Stimulated activated naive B cell treated with anti-CD40 and anti-IgM and Interleukin-4, amounts not matched to agents 10 μg/mL and 1 μg/mL and 100 μg/mL, for 72 hours (primary cell): ENCODE measurements at regions not wholly inside any gene's neighbourhood (a gene's known extent, or its start where the extent isn't known, plus 50 kb on each side); places are given as distances from the start of the nearest gene placed in this dataset.
"Not testable (repeated sequence)": the region's sequence is repeated elsewhere in the genome, so short reads cannot be mapped to it uniquely, and the experiment has no call there.

ENCODE experiments used
- ATAC-seq, 2 donors: fragments of 150-1000 bp; cut with Tn5 transposase; replicated peaks; 2 replicates each; pipeline ENCODE4 v1.10.0; 2021; ENCODE audit warnings: moderate library complexity in 1 of 2
- DNase-seq: peaks from one replicate; pipeline ENCODE4 v3.0.0; 2021
- H3K27ac Mint-ChIP-seq: one replicate; pipeline ENCODE4 v1.8.0; 2022; ENCODE audit warnings: mild to moderate bottlenecking, mixed read lengths
- H3K27me3 Mint-ChIP-seq, 2 donors: one replicate each; pipeline ENCODE4 v1.8.0; 2022; ENCODE audit warnings: mixed read lengths in 2 of 2
- H3K36me3 Mint-ChIP-seq, 2 donors: one replicate each; pipeline ENCODE4 v1.8.0; 2022; ENCODE audit warnings: mixed read lengths in 2 of 2, mild to moderate bottlenecking in 1 of 2
- H3K4me1 Mint-ChIP-seq, 2 donors: one replicate each; pipeline ENCODE4 v1.8.0; 2022; ENCODE audit warnings: mixed read lengths in 2 of 2, mild to moderate bottlenecking in 1 of 2
- H3K4me3 Mint-ChIP-seq, 2 donors: one replicate each; pipeline ENCODE4 v1.8.0; 2022; ENCODE audit warnings: mild to moderate bottlenecking in 2 of 2, mixed read lengths in 2 of 2, moderate library complexity in 1 of 2
- H3K9me3 Mint-ChIP-seq, 2 donors: one replicate each; pipeline ENCODE4 v1.8.0; 2022; ENCODE audit warnings: mixed read lengths in 2 of 2, mild to moderate bottlenecking in 1 of 2

- H3K4me1 Mint-ChIP-seq = no peaks in the 10 kb centered on the region
- DNase-seq (no peak), ATAC-seq (no peak)
- H3K36me3 Mint-ChIP-seq = no peaks in the 10 kb centered on the region
- H3K4me3 Mint-ChIP-seq = no peak overlapping the region
- no peak overlapping the region for H3K27ac Mint-ChIP-seq
- H3K27me3 Mint-ChIP-seq = no peaks in the 10 kb centered on the region
- H3K9me3 Mint-ChIP-seq = peaks cover 0 to 2% of the 10 kb centered on the region in 2 donors
Observed at GRCh38 chr4:23991444-23991843, 101.6 kb upstream of the PPARGC1A start.

- no peak for ATAC-seq
Observed at GRCh38 chr4:23986270-23986669, 96.4 kb upstream of the PPARGC1A start.

GRCh38 chr4:23981328-23981727 is 91.5 kb upstream of the PPARGC1A start:
- H3K4me1 Mint-ChIP-seq = no peaks in the 10 kb centered on the region
- peaks cover 0 to 2% of the 10 kb centered on the region in 2 donors for H3K9me3 Mint-ChIP-seq
- H3K27ac Mint-ChIP-seq = no peak overlapping the region
- no peak overlapping the region for H3K4me3 Mint-ChIP-seq
- H3K27me3 Mint-ChIP-seq = no peaks in the 10 kb centered on the region
- no peak for ATAC-seq
- no peak for DNase-seq
- no peaks in the 10 kb centered on the region for H3K36me3 Mint-ChIP-seq

More at GRCh38 chr4:23986270-23986669, 96.4 kb upstream of the PPARGC1A start:
- Mint-ChIP-seq H3K27me3 (no peaks in the 10 kb centered on the region), H3K4me3 (no peak overlapping the region), H3K9me3 (peaks cover 0 to 3% of the 10 kb centered on the region in 2 donors), H3K36me3 (no peaks in the 10 kb centered on the region), H3K4me1 (no peaks in the 10 kb centered on the region), H3K27ac (no peak overlapping the region)
- no peak for DNase-seq

- H3K4me1 Mint-ChIP-seq = no peaks in the 10 kb centered on the region
- DNase-seq (no peak), ATAC-seq (no peak)
- H3K27ac Mint-ChIP-seq = no peak overlapping the region
- H3K9me3 Mint-ChIP-seq = no peaks in the 10 kb centered on the region
- no peaks in the 10 kb centered on the region for H3K27me3 Mint-ChIP-seq
- H3K4me3 Mint-ChIP-seq = no peak overlapping the region
- H3K36me3 Mint-ChIP-seq = no peaks in the 10 kb centered on the region
Observed at GRCh38 chr4:23979534-23979933, 89.7 kb upstream of the PPARGC1A start.

- no peak for DNase-seq
- Mint-ChIP-seq H3K9me3 (no peaks in the 10 kb centered on the region), H3K4me1 (no peaks in the 10 kb centered on the region), H3K4me3 (no peak overlapping the region), H3K27me3 (no peaks in the 10 kb centered on the region), H3K36me3 (no peaks in the 10 kb centered on the region), H3K27ac (no peak overlapping the region)
- no peak for ATAC-seq
Observed at GRCh38 chr4:23978002-23978401, 88.2 kb upstream of the PPARGC1A start.

GRCh38 chr4:23976423-23976822 is 86.6 kb upstream of the PPARGC1A start:
- Mint-ChIP-seq H3K36me3 (no peaks in the 10 kb centered on the region), H3K27ac (no peak overlapping the region), H3K4me1 (no peaks in the 10 kb centered on the region)

GRCh38 chr4:23973308-23973855 is 83.5 kb upstream of the PPARGC1A start:
- no peak for DNase-seq
- no peak for ATAC-seq
- Mint-ChIP-seq H3K4me3 (no peak overlapping the region), H3K4me1 (no peaks in the 10 kb centered on the region), H3K27me3 (no peaks in the 10 kb centered on the region), H3K27ac (no peak overlapping the region), H3K36me3 (no peaks in the 10 kb centered on the region), H3K9me3 (peaks cover 0 to 3% of the 10 kb centered on the region in 2 donors)

More at GRCh38 chr4:23976423-23976822, 86.6 kb upstream of the PPARGC1A start:
- H3K9me3 Mint-ChIP-seq = no peaks in the 10 kb centered on the region
- DNase-seq (no peak), ATAC-seq (no peak)
- no peak overlapping the region for H3K4me3 Mint-ChIP-seq
- H3K27me3 Mint-ChIP-seq = no peaks in the 10 kb centered on the region

- no peaks in the 10 kb centered on the region for H3K4me1 Mint-ChIP-seq
- ATAC-seq (no peak), DNase-seq (no peak)
- no peak overlapping the region for H3K27ac Mint-ChIP-seq
- H3K4me3 Mint-ChIP-seq = no peak overlapping the region
- H3K9me3 Mint-ChIP-seq = peaks cover 0 to 3% of the 10 kb centered on the region in 2 donors
- no peaks in the 10 kb centered on the region for H3K27me3 Mint-ChIP-seq
- no peaks in the 10 kb centered on the region for H3K36me3 Mint-ChIP-seq
Observed at GRCh38 chr4:23972805-23973204, 83.0 kb upstream of the PPARGC1A start.

GRCh38 chr4:23972187-23972586 is 82.3 kb upstream of the PPARGC1A start:
- Mint-ChIP-seq H3K9me3 (peaks cover 0 to 3% of the 10 kb centered on the region in 2 donors), H3K4me1 (no peaks in the 10 kb centered on the region), H3K4me3 (no peak overlapping the region), H3K27me3 (no peaks in the 10 kb centered on the region), H3K27ac (no peak overlapping the region), H3K36me3 (no peaks in the 10 kb centered on the region)
- DNase-seq (no peak), ATAC-seq (no peak)

- H3K27me3 Mint-ChIP-seq = no peaks in the 10 kb centered on the region
- no peak overlapping the region for H3K27ac Mint-ChIP-seq
- no peak for ATAC-seq
- H3K36me3 Mint-ChIP-seq = no peaks in the 10 kb centered on the region
- no peak for DNase-seq
- H3K4me1 Mint-ChIP-seq = no peaks in the 10 kb centered on the region
- peaks cover 0 to 3% of the 10 kb centered on the region in 2 donors for H3K9me3 Mint-ChIP-seq
- no peak overlapping the region for H3K4me3 Mint-ChIP-seq
Observed at GRCh38 chr4:23970201-23970850, 80.5 kb upstream of the PPARGC1A start.

- no peak for DNase-seq
- no peak for ATAC-seq
- H3K9me3 Mint-ChIP-seq = peaks cover 0 to 3% of the 10 kb centered on the region in 2 donors
- H3K27ac Mint-ChIP-seq = no peak overlapping the region
- no peaks in the 10 kb centered on the region for H3K27me3 Mint-ChIP-seq
- H3K36me3 Mint-ChIP-seq = no peaks in the 10 kb centered on the region
- no peaks in the 10 kb centered on the region for H3K4me1 Mint-ChIP-seq
- H3K4me3 Mint-ChIP-seq = no peak overlapping the region
Observed at GRCh38 chr4:23969635-23970145, 79.8 kb upstream of the PPARGC1A start.

GRCh38 chr4:23967281-23967680 is 77.4 kb upstream of the PPARGC1A start:
- Mint-ChIP-seq H3K27ac (no peak overlapping the region), H3K36me3 (no peaks in the 10 kb centered on the region), H3K4me3 (no peak overlapping the region), H3K27me3 (no peaks in the 10 kb centered on the region), H3K4me1 (no peaks in the 10 kb centered on the region), H3K9me3 (peaks cover 2 to 3% of the 10 kb centered on the region in 2 donors)
- ATAC-seq (no peak), DNase-seq (no peak)

GRCh38 chr4:23966725-23967124 is 76.9 kb upstream of the PPARGC1A start:
- Mint-ChIP-seq H3K27ac (no peak overlapping the region), H3K4me1 (no peaks in the 10 kb centered on the region), H3K27me3 (no peaks in the 10 kb centered on the region), H3K4me3 (no peak overlapping the region), H3K9me3 (peaks cover 2 to 3% of the 10 kb centered on the region in 2 donors), H3K36me3 (no peaks in the 10 kb centered on the region)
- ATAC-seq (no peak), DNase-seq (no peak)

- Mint-ChIP-seq H3K4me1 (no peaks in the 10 kb centered on the region), H3K27me3 (no peaks in the 10 kb centered on the region), H3K36me3 (peaks cover 0 to 1% of the 10 kb centered on the region in 2 donors), H3K9me3 (peaks cover 0 to 5% of the 10 kb centered on the region in 2 donors), H3K27ac (no peak overlapping the region), H3K4me3 (no peak overlapping the region)
- DNase-seq (no peak), ATAC-seq (no peak)
Observed at GRCh38 chr4:23962462-23962861, 72.6 kb upstream of the PPARGC1A start.

- H3K9me3 Mint-ChIP-seq = peaks cover 0 to 10% of the 10 kb centered on the region in 2 donors
- not testable (repeated sequence) for H3K4me3 Mint-ChIP-seq, H3K4me1 Mint-ChIP-seq, ATAC-seq, DNase-seq, H3K36me3 Mint-ChIP-seq, H3K27ac Mint-ChIP-seq, H3K27me3 Mint-ChIP-seq
Observed at GRCh38 chr4:23961395-23961794, 71.5 kb upstream of the PPARGC1A start.
